ENCODE measurements at regions not wholly inside any gene's neighbourhood (a gene's known extent, or its start where the extent isn't known, plus 50 kb on each side); places are given as distances from the start of the nearest gene placed in this dataset.

DNA sequence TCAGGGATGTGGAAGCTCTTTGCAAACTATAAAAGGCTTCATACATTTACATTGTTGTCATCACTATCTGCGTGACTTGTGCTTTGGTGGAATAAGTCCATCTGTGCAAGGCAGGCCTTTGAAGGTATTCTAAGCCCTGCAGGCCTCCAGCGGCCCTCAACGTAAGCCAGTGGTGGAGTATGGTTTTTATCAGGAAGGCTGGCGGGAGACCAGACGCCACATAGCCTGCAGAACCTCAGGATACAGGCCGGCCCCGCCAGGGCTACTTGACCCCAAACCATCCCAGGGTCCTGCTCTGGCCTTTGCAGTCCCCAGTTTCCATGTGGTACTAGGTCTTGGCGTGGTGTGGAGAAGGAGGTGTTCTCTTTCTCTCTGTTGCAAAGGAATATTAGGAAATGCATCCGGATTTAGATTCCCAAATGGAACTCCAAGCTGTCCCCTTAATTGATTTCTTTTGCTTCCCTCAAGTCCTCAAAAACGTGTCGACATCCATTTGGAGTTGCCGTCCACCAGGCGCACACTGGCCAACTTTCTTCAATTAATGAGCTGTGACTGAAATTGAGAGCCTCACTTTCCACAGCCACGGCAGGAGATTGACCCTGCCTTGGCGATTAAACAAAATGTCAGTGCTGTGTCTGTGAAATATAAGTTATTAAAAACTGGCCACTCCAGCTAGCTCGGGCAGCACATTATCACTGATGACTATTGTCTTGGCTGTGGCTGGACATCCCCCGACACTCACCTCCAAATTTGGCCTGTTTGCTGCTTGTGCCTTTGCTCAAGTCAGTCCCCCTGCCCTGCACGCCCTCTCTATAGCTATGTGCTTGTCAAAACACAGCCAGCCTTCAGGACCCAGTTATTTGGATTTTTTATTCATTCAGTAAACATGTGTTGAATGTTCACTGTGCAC lies 239.8 kb upstream of the TLE3 start:
- no peak for DNase-seq (ENCODE audit: low read depth in 2 of 2, low spot score in 1 of 2)

DNA sequence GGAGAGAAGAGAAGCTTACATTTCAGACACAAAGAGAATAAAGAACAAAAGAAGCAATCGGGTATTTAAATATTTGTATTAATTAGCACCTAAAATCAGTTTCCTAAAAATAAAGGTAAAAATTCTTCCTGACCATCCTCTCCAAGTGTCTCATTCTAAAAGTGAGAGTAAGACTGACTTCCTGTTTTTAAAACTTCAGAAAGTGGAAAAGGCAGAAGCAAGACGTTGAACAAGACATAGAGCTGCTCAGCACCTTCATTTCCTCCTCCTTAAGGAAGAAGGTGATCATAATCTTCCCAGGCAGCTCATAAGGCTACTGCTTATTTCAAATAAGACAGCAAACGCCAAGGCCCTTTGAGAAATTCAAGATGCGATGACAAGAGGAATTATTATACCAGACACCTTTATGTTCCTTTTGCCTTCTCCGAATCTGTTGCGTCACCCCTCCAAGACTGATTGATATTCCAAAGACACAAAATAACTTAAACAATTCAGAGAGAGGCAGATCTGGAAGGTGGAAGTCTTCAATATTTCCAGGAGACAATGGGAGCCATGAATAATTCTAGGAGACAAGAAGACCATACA lies 238.8 kb upstream of the TLE3 start:
- no peak for DNase-seq (ENCODE audit: low read depth in 2 of 2, low spot score in 1 of 2)

DNA sequence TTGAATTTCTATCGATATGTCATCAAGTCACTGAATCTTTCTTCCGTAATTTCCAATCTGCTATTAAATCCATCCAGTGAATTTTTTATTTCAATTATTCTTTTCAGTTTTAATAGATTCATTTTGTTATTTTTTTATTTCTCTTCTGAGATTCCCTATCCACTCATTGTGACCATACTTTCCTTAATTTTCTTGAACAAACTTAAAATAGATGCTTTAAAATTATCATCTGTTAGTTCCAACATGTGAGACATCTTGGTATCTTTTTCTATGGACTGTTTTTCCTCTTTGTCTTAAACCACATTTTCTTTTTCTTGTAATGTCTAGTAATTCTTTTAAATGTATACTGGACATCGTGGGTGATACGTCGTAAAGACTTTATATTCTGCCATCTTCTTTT lies 236.6 kb upstream of the TLE3 start:
- no peak for DNase-seq (ENCODE audit: low read depth in 2 of 2, low spot score in 1 of 2)

DNA sequence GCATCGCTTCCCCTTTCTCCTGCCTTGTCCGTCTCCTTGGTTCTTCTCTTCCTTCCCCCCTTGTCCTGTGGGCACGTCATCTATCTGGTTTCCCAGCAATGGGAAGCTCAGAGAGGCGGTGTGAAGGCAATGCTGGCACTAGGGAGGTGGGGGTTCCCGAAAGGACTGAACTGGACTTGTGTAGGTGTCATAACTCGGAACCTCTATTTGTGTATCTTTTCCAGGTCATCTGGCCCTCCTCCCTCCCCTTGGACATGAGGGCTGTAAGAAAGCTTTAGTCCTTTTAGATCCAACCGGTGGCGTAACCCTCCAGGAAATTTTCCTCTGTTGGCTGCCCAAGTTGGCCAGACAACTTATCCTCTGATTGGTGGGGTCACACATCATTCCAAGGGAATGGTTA lies 231.5 kb upstream of the TLE3 start:
- DNase-seq (ENCODE audit: low read depth in 2 of 2, low spot score in 1 of 2) = no peak

DNA sequence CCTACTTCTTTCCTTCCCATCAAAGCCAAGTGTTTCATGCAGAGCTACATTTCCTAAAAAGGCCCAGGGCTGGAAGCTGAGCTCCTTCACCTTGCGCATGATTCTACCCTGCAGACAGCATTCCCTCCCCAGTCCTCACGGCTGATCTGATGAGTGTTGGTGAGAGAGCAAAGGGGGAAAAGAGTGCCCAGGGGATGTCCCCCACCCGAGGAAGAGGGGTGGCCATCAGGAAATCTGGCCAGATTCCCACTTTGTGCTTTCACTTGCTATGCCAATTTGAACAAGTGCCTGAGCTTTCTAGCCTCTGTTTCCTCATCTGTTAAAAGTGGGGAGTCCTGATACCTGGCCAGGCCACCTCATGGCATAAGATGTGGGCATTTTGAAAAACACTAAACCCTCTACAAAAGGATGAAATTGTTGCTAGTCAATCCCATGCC lies 231.0 kb upstream of the TLE3 start:
- no peak for DNase-seq (ENCODE audit: low read depth in 2 of 2, low spot score in 1 of 2)

DNA sequence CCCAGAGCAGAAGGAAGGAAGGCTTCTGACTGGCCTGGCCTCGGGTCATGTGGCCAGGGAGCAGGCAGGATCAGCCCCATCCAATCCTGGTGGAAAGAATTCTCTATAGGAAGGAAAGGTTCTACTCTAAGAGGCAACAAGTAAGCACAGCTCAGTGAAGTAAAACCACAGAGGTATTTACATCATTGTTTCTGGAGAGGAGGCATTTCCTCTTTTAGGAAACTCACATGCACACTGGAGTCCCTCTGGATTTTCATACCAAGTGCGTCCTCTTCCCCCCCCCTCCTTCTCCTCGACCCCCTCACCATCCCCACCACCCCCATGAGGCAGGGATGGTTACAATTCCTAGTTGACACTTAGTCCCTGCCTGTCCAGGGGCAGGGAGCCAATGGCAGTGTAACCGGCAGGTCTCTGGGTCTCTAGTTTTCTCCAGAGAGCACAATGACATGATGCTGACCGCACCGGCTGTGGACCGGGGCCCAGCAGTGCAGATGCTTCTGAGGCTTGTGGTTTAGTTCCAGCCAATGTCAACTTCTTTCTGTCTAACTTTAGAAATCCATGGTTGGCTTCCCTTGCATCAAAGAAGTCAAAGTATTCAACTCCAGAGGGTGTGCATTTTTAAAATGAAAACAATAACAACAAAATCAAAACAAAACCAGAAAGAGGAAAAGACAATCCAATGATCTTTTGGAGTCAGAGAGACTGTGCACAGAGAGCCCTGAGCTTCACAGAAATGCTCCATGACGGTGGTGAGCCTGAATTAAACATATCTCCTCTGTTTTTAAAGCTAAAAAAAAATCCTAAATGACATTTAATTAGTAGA lies 230.3 kb upstream of the TLE3 start:
- no peak for DNase-seq (ENCODE audit: low read depth in 2 of 2, low spot score in 1 of 2)

DNA sequence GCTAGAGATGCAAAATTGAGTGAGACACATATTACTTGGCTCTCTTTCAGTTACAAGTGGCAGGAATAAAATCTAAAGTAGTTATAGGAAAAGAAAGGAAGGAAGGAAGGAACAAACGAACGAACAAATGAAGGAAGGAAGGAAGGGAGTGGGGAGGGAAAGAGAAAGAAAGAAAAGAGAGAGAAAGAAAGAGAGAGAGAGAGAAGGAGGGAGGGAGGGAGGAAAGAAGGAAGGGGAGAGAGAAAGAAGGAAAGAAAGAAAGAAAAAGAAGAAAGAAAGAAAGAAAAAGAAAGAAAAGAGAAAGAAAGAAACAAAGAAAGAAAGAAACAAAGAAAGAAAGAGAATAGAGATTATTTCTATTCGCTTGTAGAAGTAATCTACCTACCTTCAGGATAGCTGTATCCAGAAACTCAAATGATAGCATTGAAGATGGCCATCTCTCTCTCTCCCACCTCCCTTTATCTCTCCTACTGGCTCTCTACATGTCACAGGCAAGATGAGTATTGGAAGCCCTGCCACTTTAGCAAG lies 229.7 kb upstream of the TLE3 start:
- DNase-seq (ENCODE audit: low read depth in 2 of 2, low spot score in 1 of 2) = no peak

DNA sequence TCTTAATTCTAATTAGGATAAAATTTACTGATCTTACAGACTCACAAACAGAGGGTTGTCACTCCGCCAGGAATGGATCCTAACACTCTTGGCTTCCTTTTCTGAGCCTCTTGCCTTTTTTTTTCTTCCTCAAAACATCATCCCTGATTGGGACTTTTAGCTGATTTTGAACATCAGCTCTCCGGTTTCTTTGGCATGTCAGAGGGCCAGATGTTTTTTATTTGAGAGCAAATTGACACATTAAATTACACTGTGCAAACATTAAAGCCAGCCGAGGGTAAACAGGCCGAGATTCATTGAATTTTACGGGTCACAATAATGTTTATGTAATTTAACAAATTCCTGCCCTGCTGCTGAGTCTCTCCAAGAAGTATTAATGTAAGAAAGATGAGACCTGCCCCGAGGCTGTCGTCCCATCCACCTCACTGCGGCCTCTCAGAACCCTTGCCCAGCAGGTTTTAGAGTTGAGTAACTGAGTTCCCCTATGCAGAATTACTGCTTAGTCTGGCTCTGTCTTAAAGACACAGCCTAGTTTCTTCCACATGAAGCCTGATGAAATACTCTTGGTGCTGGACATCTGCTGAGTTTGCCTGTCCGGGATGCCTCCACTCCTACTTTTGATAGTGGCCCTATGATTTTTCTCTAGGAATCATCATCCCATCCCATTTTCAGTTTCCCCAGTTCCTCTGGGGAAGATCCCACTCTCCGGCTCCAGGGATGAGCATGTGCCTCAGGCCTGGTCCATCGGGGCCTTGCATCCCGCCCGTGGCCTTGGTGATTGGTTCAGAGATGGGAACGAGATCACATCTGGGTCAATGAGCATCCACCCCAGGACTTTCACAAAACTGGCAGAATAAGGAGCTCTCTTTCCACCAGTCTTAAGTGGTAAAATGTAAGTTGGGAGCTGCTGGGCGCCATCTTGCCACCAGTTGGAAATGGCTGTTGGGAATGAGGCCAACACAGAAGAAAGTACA lies 226.6 kb upstream of the TLE3 start:
- no peak for DNase-seq (ENCODE audit: low read depth in 2 of 2, low spot score in 1 of 2)

DNA sequence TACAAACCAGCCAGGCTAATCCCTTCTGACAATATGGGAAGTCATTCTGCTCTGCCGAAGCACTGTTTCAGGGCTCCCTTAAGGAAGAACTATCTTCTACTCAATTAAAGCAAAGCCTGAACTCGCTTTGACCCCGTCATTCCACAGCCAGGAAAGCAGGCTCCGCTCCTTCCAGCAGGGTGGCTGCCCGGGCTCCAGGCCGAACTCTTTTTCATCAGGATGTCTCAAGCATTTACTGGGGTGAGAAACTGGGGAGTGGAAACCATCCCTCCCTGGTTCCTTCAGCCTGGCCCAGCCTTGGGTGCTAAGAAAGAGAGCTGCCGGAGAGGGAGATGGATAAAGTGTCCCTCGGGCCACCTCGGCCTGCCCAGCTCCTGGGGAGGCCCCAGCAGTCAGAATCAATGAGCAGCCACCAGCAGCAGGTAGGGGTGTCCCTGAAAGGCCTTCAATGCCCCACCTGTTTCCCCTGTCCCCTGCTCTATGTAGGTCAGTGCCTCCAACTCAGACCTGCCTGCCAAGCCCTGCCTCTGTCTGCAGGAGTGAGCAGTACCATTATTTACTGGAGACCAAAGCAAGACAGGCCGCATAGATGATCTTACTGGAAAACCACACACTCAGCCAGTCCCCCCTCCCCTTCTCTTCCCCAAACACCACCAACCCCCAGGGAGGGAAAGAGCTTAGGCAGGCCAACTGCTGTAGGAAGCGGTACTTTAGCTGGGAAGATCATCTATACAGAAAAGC lies 225.6 kb upstream of the TLE3 start:
- no peak for DNase-seq (ENCODE audit: low read depth in 2 of 2, low spot score in 1 of 2)

DNA sequence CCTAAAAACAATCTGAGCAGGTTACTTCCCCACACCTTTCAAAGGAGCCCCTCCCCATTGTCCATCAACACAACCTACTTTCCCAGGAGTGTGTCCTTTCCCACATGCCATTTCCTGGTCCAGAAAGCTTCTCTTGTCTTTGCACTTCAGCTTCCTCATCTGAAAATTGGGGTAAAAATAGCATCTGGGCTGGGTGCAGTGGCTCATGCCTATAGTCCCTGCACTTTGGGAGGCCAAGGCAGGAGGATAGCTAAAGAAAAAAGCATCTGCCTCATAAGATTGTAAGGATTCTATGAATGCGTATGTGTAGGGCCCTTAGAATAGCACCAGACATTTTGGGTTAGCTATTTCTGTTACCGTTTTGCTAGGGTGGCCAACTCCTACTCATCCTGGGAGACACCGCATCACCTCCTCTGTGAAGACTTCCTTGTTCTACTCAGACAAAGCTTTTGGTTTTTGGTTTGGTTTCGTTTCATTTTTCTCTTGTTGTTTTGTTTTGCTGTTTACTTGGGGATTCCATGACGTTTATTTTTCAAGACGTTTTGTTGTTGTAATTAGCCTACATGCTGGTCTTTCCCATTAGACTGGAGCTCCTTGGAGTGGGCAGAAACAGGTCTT lies 224.4 kb upstream of the TLE3 start:
- DNase-seq (ENCODE audit: low read depth in 2 of 2, low spot score in 1 of 2) = no peak

DNA sequence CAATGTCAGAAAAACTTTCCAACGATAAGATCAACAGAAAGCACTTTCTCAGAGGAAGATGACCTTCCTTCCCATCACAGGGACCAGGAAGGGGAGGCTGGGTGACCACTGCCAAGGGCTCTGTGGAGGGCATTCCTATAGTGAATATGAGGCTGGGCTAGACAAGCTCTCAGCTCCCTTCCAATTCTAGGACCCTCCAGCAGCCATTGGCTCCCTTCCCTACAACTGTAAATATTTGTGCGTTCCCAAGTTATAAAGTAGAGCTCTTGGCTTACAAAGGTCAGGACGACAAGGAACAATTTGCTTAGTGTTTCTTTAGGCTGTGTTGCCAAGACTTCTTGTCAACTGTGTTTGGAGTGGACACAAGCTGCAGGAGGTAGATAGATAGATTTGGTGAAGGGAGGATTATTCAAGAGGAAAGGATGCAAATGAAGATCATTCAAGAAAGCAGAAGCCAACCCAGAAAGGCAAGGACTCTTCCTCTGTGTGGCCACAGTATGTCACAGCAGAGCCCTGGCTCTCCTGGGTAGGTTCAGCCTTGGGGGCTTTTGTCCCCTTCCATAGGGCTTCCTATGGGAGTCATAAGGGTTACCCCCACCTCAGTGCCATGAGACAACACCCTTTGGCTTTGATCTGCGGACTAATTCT lies 223.6 kb upstream of the TLE3 start:
- DNase-seq (ENCODE audit: low read depth in 2 of 2, low spot score in 1 of 2) = no peak

DNA sequence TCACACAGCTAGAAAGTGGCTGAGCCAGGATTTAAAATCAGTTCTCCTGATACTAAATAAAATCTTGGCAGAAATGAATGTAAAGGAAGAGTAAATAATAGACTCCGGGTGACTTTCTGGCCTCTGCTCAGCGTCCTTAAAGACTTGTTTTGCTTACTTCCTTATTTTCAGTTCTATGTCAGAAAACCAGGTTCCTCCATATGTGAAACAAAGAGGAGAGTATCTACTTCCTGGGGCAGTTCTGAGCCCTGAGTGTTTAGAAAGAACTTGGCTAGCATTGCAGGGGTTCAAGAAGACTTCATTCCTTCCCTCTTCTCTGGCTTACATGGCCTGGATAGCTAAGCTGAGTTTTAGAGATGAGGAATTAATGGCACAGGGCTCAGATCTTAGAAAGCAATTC lies 222.8 kb upstream of the TLE3 start:
- no peak for DNase-seq (ENCODE audit: low read depth in 2 of 2, low spot score in 1 of 2)

DNA sequence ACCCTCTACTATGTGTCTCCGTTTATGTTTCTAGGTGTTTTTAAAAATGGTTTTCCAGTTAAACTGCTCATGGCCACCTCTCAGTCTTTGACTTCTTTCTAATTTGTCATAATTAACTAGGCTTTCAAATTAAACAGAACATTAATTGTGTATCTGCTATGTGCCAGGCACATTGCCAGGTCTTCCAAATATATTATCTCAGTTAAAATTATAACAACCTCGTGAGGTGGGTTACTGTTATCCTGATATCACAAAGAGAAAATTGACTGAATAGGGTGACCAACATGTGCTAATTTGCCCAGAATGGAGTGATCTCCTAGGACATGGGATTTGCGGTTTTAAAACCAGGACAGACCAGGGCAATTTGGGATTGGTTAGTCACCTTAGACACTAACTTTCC lies 222.4 kb upstream of the TLE3 start:
- DNase-seq (ENCODE audit: low read depth in 2 of 2, low spot score in 1 of 2) = no peak

DNA sequence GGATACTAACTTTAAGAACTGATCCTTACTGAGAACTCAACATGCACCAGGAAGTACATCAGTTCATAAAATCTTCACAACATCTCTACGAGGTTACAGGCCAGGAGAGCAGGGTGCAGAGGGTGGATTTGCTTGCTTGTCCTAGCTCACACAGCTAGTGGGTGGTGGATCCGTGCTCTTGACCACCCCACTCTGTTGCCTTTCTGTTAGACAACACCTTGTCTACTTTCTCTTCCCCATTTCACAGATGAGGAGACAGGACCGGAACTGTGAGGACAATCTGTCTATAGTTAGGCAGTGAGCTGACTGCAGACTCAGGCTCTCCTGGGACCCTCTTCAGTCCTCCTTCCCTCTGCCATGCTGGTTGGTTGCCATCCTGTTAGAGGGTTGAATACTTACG lies 221.7 kb upstream of the TLE3 start:
- no peak for DNase-seq (ENCODE audit: low read depth in 2 of 2, low spot score in 1 of 2)

DNA sequence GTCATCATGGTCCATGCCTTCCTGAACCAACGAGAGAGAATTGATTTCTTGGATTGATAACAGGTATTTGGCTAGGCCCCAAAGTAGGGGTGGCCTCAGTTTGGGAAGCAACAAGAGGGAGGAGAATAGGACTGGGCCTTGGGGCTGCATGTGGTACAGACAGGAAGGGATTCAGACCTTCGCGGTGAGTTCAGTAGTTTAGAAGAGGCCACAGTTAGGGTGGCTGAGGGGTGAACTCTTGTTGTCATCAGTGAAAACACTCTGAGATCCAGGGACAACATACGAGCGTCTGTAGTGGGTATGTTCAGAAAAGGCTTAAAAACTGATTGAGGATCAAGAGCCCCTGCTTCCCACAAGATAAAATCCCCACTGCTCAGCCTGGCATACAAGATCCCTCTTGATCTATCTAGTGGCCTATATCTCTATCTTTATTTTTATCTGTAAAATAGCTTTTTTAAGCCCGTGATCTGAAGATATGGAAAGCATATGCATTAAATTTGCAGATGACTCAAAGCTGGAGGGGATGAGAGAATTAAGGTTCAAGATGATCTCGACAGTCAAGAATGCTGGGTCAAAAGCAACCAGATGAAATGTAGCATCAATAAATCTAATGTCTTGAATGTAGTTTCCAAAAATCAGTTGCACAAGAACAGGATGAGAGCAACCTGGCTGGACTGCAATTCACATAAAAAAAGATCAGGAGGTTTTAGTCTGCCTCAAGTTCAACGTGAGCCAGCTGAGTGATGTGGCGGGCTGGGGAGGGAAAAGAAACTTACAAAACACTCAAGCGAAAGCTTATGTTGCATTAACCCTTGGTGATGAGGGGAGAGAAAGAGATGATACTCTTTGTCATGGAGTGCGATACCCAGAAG lies 221.1 kb upstream of the TLE3 start:
- no peak for DNase-seq (ENCODE audit: low read depth in 2 of 2, low spot score in 1 of 2)

DNA sequence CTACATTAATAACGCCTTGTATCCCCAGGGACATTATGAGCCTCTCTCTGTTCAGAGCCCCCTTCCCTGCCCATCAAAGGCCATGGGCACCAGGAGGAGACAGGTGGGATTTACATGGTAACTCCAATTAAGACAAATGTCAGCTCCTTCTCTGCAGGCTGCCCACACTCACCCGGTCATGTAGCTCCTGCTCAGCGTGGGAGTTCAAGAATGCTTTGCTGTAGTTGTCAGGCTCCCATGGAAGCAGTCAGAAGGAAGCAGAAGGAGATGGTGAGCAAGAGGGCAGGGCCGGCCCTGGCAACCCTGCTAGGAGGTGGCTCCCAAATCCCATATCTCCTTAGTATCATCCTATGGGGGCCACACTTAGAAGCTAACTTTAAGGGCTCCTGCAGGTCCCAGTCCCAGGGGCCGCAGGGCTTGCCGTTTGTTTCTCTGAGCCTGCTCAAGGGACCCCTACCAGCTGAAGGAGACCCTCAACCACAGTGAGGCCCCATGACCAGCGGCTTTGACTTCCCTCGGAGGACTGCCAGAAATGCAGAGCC lies 218.4 kb upstream of the TLE3 start:
- no peak for DNase-seq (ENCODE audit: low read depth in 2 of 2, low spot score in 1 of 2)

DNA sequence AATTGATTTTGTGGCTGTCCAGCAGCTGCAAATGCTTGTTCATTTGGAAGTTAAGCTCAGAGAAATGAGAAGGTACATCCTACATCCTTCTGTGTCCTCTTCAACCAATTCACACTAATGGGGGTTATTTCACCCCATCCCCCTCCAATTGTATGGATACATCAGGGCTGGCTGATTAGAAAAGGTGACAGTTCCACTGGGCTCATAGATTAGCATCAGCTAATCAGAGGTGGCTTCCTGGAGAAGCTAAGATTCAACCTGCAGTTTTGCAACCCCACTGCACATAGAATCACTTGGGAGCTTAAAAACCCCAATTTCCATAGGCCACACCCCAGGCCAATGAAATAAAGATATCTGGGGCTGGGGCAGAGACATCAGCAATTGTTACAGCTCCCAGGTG lies 217.7 kb upstream of the TLE3 start:
- DNase-seq (ENCODE audit: low read depth in 2 of 2, low spot score in 1 of 2) = no peak

DNA sequence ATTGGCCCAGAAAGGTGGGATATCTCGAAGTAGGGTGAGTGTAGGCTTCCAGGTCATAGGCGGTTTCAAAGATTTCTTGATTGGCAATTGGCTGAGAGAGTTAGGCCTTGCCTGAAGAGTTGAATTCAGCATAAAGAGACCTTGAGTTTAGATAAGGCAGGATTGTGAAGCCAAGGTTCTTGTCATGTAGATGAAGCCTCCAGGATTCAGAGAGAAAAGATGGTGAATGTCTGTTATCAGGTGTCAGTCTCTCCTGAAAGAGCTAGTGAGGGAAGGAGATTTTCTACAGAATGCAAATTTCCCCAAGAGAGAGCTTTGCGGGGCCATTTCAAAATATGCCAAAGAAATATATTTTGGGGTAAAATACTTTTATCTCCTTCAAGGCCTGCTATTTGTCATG lies 217.0 kb upstream of the TLE3 start:
- no peak for DNase-seq (ENCODE audit: low read depth in 2 of 2, low spot score in 1 of 2)

Data from stimulated activated CD8-positive, alpha-beta memory T cell treated with anti-CD3 and anti-CD28 coated beads, Interleukin-4, amount 100 ng/mL, for 1 hour (primary cell).